ENCODE measurements at regions not wholly inside any gene's neighbourhood (a gene's known extent, or its start where the extent isn't known, plus 50 kb on each side); places are given as distances from the start of the nearest gene placed in this dataset.

GRCh38 chr9:16344343-16344742, 526.1 kb downstream of the BNC2 start:
- DNase-seq = no peak

GRCh38 chr9:16345902-16346301, 524.6 kb downstream of the BNC2 start:
- no peak for DNase-seq

- no peak for DNase-seq
Observed at GRCh38 chr9:16347886-16348285, 522.6 kb downstream of the BNC2 start.

- no peak for DNase-seq
Observed at GRCh38 chr9:16348531-16348930, 521.9 kb downstream of the BNC2 start.

- DNase-seq = no peak
Observed at GRCh38 chr9:16352251-16352650, 518.2 kb downstream of the BNC2 start.

- no peak for DNase-seq
Observed at GRCh38 chr9:16352791-16353401, 517.6 kb downstream of the BNC2 start.

GRCh38 chr9:16356196-16356765, 514.2 kb downstream of the BNC2 start:
- DNase-seq = no peak

- DNase-seq = no peak
Observed at GRCh38 chr9:16357828-16358227, 512.6 kb downstream of the BNC2 start.

GRCh38 chr9:16358751-16359150, 511.7 kb downstream of the BNC2 start:
- no peak for DNase-seq
